ENCODE measurements at regions not wholly inside any gene's neighbourhood (a gene's known extent, or its start where the extent isn't known, plus 50 kb on each side); places are given as distances from the start of the nearest gene placed in this dataset.

DNA sequence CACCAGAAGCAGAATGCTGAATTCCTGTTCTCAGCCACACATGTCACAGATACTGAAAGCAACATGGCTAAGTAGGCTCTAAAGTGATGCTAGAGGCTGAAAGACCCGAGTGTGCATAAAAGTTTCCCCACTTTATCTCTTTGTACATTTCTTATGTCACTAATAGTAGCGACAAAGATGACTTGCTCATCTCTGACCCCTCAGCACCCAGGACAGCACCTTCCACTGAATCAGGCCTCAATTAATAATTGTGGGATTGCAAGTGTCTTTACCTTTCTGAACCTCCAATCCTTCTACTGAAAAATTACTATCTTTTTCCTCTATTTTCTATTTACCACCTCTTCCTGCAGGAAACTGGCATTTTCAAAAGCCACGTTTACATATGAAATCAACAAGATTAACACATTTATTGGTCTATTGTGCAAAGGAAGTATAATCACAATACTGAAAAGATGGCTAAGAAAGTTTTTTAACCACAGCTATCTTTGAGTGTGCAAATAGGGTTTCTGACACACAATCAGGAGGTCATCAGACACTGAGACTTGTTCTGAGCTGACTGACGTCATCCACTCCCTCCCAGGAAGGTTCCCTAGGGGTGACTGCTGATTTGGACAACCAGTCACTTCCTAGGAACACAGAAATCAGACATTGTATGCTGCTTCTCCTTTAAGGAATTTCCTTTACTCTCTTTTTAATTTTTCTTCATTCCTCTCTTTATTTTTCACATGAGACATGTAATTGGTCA is 213.9 kb upstream of the ISX start:
- ChIA-PET CTCF (interaction anchor here (0.6 kb wide), 1 partner anchor 1193 kb away, joined by 4 read pairs; no protein-coding TSS in a partner anchor), POLR2A (no interaction called here)
- Histone ChIP-seq H3K4me1 (ENCODE audit: insufficient read depth, low read length) (no peaks in the 10 kb centered on the region), H3K27me3 (ENCODE audit: control insufficient read depth in 1 of 2, insufficient read depth in 2 of 2, low read length in 2 of 2) (no peaks in the 10 kb centered on the region), H3K36me3 (ENCODE audit: insufficient read depth, low read length) (no peaks in the 10 kb centered on the region), H3K27ac (ENCODE audit: low read depth in 1 of 2, low read length in 2 of 2) (no peak overlapping the region), H3K9me3 (ENCODE audit: control insufficient read depth in 1 of 2, insufficient read depth in 1 of 2, low read length in 2 of 2) (peaks cover 0 to 5% of the 10 kb centered on the region in 2 experiments), H3K4me3 (ENCODE audit: low read length) (no peak overlapping the region)
- Mint-ChIP-seq H3K36me3 (ENCODE audit: low read depth) (no peaks in the 10 kb centered on the region), H3K4me1 (ENCODE audit: low read depth) (no peaks in the 10 kb centered on the region), H3K27me3 (peaks cover 9% of the 10 kb centered on the region), H3K4me3 (no peak overlapping the region), H3K9me3 (peaks cover 2% of the 10 kb centered on the region), H3K27ac (no peak overlapping the region)
- TF ChIP-seq, protein P1, sequence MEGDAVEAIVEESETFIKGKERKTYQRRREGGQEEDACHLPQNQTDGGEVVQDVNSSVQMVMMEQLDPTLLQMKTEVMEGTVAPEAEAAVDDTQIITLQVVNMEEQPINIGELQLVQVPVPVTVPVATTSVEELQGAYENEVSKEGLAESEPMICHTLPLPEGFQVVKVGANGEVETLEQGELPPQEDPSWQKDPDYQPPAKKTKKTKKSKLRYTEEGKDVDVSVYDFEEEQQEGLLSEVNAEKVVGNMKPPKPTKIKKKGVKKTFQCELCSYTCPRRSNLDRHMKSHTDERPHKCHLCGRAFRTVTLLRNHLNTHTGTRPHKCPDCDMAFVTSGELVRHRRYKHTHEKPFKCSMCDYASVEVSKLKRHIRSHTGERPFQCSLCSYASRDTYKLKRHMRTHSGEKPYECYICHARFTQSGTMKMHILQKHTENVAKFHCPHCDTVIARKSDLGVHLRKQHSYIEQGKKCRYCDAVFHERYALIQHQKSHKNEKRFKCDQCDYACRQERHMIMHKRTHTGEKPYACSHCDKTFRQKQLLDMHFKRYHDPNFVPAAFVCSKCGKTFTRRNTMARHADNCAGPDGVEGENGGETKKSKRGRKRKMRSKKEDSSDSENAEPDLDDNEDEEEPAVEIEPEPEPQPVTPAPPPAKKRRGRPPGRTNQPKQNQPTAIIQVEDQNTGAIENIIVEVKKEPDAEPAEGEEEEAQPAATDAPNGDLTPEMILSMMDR (IDR thresholded peaks at IDR 0.05) = no peak
- intact Hi-C loops (cut with DNase I, micrococcal nuclease) = no loop called here
- DNase-seq (no peak), ATAC-seq (ENCODE audit: poor library complexity) (no peak)

DNA sequence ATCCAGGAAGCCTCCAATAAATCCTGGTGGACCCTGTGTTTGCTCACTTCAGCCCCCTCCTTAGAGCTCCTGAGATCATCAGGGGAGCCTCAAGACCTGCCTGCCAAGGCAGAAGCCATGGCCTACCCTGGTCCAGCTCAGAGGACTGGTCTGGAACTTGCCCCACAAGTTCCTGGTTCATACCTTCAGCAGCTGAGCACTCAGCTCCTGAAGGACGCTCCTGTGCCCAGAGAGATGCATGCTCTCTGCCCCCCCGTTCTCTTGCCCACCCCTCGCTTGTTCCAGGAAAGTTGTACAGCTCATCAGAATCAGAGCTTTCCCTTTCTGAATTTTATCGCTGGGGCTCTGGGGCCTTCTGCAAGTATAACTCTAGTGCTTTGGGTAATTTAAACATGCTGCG is 210.5 kb upstream of the ISX start:
- Mint-ChIP-seq H3K27me3 (no peaks in the 10 kb centered on the region), H3K4me3 (no peak overlapping the region), H3K27ac (no peak overlapping the region), H3K9me3 (no peaks in the 10 kb centered on the region), H3K4me1 (ENCODE audit: low read depth) (no peaks in the 10 kb centered on the region), H3K36me3 (ENCODE audit: low read depth) (no peaks in the 10 kb centered on the region)
- no peak for ATAC-seq (ENCODE audit: poor library complexity)
- Histone ChIP-seq H3K4me3 (ENCODE audit: low read length) (no peak overlapping the region), H3K27me3 (ENCODE audit: control insufficient read depth in 1 of 2, insufficient read depth in 2 of 2, low read length in 2 of 2) (no peaks in the 10 kb centered on the region), H3K9me3 (ENCODE audit: control insufficient read depth in 1 of 2, insufficient read depth in 1 of 2, low read length in 2 of 2) (no peaks in the 10 kb centered on the region), H3K4me1 (ENCODE audit: insufficient read depth, low read length) (no peaks in the 10 kb centered on the region), H3K27ac (ENCODE audit: low read depth in 1 of 2, low read length in 2 of 2) (no peak overlapping the region), H3K36me3 (ENCODE audit: insufficient read depth, low read length) (no peaks in the 10 kb centered on the region)
- TF ChIP-seq, protein P1 (IDR thresholded peaks at IDR 0.05) = no peak
- no peak for DNase-seq
- ChIA-PET POLR2A (no interaction called here), CTCF (no interaction called here)
- intact Hi-C loops (cut with DNase I, micrococcal nuclease) = no loop called here

DNA sequence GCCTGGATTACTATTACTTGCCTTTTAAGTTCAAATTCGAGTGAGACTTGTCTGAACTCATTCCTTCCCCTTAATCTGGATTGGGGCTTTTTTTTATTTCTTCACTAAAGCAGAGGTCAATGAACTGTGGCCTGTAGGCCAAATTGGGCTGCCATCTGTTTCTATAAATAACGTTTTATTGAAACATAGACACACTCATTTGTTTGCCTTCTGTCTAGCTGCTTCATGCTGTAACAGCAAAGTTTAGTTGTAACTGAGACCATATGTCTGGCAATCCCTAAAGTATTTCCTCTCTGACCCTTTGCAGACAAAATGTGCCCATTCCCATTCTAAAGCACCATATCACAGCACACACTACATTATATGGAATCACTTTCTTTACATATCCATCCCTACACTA is 207.9 kb upstream of the ISX start:
- TF ChIP-seq, protein P1 (IDR thresholded peaks at IDR 0.05) = no peak
- Mint-ChIP-seq H3K27me3 (no peaks in the 10 kb centered on the region), H3K4me3 (no peak overlapping the region), H3K36me3 (ENCODE audit: low read depth) (no peaks in the 10 kb centered on the region), H3K9me3 (no peaks in the 10 kb centered on the region), H3K4me1 (ENCODE audit: low read depth) (no peaks in the 10 kb centered on the region), H3K27ac (no peak overlapping the region)
- Histone ChIP-seq H3K4me1 (ENCODE audit: insufficient read depth, low read length) (no peaks in the 10 kb centered on the region), H3K27ac (ENCODE audit: low read depth in 1 of 2, low read length in 2 of 2) (no peak overlapping the region), H3K9me3 (ENCODE audit: control insufficient read depth in 1 of 2, insufficient read depth in 1 of 2, low read length in 2 of 2) (no peaks in the 10 kb centered on the region), H3K4me3 (ENCODE audit: low read length) (no peak overlapping the region), H3K36me3 (ENCODE audit: insufficient read depth, low read length) (no peaks in the 10 kb centered on the region), H3K27me3 (ENCODE audit: control insufficient read depth in 1 of 2, insufficient read depth in 2 of 2, low read length in 2 of 2) (no peaks in the 10 kb centered on the region)
- intact Hi-C loops (cut with DNase I, micrococcal nuclease) = no loop called here
- DNase-seq (no peak), ATAC-seq (ENCODE audit: poor library complexity) (no peak)
- ChIA-PET CTCF (no interaction called here), POLR2A (no interaction called here)
